Stimulated activated CD4-positive, alpha-beta T cell treated with anti-CD3 and anti-CD28 coated beads, Interleukin-12 subunit alpha, Interleukin-12 subunit beta, amount 100 ng/mL, for 4 hours (primary cell): ENCODE measurements at regions not wholly inside any gene's neighbourhood (a gene's known extent, or its start where the extent isn't known, plus 50 kb on each side); places are given as distances from the start of the nearest gene placed in this dataset.

Source experiments
- DNase-seq: peaks from one replicate; pipeline ENCODE4 v3.0.0-alpha.2; 2020

DNA sequence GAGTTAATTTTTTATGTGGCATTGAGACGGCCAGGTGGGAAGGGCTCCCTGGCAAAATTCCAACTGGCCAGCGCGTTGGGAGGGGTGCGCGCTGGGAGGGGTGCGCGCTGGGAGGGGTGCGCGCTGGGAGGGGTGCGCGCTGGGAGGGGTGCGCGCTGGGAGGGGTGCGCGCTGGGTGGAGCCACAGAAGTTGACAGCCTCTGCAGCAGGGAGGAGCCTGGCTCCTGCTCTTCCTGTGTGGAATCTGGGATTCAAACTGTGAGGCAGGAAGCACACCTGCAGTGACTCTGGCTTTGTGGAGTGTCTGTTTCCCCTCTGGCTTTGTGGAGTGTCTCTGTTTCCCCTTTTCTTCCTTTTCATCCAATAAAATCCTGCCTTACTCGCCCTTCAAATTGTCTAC, 147.9 kb upstream of the CBLN2 start:
- no peak for DNase-seq

GRCh38 chr18:72687736-72688135, 143.6 kb upstream of the CBLN2 start:
- no peak for DNase-seq

DNA sequence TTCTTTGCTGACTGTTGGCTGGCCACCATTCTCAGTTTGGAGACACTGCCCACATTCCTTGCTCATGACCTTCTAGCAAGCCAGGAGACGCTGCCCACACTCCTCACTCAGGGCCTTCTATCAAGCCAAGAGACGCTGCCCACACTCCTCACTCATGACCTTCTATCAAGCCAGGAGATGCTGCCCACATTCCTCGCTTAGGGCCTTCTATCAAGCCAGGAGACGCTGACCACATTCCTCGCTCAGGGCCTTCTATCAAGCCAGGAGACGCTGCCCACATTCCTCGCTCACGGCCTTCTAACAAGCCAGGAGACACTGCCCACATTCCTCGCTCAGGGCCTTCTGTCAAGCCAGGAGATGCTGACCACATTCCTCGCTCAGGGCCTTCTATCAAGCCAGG, 131.3 kb upstream of the CBLN2 start:
- no peak for DNase-seq

DNA sequence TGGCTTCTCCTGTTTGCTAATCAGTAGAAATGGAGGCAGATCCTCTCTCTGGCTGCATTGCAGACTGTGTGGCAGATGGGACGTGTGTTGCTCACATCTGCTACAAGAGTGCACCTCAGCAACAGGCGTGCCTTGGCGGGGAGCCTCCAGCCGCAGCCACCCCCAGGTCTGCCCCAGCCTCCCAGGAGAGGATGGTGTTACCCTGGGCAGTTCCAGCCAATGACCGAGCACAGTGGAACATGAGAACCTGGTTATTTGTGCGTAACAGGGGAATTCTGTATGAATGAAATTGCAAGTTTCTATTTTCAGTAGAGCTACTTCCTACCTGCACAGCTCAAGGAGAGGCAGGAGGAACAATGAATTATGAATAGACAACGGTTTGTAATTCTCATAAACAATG, 130.6 kb upstream of the CBLN2 start:
- DNase-seq, result no peak

DNA sequence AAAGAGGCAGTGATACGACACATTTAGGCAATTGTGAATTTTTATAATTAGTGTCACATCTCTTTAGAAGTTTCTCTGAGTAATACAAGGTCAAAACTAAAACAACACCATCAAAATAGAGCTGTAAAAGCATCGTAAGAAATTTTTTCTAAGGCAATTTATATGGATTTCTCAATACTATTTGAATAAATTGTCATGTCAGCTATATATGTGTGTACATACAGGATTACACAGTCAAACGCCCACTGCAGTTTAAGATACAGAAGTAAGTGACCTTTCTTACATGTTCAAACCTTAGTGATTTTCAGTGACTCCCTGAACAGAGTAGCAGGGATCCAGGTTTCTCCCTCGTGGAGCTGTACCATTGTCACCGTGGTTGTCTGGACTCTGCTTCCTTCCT, 129.1 kb upstream of the CBLN2 start:
- DNase-seq, result no peak

DNA sequence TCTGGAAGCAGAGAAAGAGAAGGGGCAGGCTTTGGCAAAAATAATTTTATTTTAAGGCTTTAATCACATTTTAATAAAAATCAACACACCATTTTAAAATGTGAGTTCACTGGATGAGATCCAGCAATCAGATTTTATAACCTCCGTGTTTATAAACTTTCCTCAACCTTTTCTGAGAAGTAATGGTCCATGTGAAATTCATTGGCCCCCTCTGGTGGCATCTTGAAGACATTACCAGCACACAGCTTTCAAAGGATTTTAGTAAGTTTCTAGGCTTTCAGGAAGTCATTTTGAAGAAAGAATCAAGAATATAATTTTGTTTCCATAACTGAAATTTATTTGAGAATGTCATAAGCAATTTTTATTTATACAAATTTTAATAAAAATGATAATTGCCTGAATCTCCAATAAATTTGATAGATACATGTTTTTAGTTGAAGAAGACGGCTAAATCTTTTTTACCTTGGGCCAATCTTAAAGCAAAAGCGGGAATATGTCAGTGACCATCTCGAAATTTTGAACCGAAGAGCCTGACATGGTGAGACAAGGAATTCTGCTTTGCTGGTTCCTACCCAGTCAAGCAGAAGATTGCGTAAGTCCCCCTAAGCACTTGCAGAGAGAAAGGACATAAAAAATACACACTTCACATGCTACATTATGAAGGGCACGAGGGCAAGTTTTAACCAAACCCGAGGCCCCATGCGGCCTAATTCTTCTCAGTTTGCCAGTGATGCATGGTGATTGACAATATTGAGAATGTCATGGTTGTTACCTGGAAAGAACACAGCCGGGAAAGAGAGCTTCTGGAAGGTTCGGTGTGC, 128.4 kb upstream of the CBLN2 start:
- DNase-seq, result no peak

- DNase-seq, result no peak
These were observed 123.8 kb upstream of the CBLN2 start for GRCh38 chr18:72667932-72668331.

DNA sequence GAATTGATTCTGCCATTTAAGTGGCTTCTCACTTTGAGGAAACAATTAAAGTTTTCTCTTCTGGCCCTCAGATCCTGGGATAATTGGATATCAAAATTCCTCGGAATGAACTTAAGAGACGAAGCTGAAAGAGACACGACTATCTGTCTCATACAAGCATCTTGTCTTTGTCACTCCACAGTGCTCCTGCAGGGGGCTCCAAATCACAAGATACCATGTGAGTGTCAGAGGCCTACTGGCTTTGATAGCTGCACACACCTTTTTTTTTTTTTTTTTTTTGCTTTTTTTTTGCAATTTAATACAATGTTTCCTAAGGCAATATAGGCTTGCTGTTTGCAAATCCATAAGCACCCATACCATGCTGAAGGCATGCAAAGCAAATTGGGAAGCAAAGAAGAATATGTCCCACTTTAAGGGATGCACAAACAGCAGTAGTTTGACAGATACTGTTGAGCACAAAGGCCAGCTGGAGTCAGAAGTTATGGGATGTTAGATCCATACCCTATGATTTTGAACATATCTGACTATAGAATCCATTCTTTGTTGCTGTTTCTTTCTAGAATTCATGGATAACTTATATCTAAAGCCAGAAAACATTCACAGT, 109.0 kb upstream of the CBLN2 start:
- DNase-seq, result peak; percentile 4

DNA sequence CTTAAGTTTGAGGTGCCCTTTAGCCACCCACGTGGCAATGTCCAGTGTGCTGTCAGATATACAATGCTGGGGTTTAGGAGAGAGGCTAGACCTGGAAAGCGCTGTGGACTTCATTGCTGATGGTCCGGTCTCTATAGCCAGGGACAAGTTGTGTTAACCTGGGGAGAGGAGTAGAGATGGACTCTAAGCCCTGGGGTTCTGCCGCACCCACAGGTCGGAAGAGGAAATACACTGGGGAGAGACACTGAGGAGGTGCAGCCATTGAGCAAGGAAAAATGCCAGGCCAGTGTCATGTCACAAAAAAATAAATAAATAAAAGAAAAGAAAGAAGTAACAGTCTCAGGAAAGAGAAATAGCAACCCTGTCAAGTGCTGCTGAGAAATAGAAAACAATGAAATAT, 106.9 kb upstream of the CBLN2 start:
- DNase-seq, result no peak

DNA sequence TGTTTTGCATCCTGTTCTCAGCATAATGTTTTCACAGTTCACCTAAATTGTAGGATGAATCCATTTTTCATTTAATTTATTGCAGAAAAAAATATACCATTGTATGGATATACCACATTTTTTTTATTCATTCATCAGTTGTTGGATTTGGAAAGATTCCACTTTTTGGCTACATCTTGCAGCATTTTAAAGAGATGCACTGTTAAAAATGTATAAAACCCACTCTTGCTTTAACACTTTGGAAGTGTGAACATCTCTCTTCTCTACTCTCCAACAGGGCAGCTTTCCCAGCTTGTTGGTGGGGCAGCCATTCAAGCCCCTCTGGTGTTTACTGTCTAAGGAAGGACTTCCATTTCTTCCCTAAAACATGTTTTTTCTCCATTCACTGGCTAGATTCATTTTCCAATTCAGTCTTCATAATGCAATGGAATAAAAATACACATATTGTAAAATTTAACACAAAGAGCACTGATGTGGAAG, 104.4 kb upstream of the CBLN2 start:
- DNase-seq, result no peak

- DNase-seq, result no peak
These were observed 103.9 kb upstream of the CBLN2 start for GRCh38 chr18:72648079-72648478.

DNA sequence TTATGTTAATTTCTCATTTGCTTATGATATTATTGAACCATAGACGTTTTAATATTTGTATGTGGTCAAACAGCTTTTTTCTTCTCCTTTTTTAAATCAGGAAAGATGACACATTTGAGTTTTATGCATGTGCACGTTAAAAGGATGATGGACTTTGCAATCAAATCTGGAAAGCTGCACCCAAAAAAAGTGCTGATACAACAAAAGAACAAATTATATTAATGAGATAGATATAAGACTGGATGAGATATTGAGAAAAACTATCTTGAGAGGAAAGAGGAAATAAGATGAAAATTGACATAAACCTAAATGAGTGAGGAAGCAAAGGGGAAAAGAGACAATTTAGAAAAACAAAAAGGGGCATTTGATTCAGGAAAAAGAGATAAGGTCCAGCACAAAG, 96.4 kb upstream of the CBLN2 start:
- no peak for DNase-seq

DNA sequence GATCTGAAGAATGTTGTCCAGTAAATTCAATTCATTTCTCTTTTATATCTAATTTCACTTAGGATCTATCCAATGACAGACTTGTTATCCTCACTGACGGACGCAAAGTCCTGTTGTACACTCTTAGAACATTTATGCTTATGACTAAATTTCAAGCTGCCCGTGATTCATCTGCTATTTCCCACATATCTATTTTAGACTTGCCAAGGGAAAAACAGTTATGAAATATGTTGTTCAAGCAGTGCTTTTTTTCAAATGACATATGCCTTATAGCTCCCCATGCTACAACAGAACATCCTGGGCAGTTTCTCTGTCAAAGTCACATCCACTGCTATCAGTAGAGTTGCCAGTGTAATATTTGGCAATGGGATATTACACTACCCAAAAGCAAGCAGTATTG, 94.2 kb upstream of the CBLN2 start:
- no peak for DNase-seq

DNA sequence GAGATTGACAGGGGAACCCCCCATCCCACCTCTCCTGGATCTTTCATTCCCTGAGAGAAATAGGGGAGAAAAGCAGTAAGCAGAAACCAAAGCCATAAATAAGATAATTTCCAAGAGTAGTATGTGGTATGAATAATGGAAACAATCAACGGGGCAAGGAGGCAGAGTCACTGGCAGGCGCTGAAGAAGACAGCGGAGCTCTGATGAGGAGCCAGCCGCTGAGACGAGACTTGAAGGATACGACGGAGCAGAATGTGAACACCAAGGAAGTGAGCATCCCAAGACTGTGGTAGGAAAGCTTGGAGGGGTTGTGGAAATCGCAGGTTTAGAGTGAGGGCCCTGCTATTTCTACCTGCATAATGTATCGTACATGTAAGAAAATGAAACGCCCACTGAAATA, 93.6 kb upstream of the CBLN2 start:
- no peak for DNase-seq

DNA sequence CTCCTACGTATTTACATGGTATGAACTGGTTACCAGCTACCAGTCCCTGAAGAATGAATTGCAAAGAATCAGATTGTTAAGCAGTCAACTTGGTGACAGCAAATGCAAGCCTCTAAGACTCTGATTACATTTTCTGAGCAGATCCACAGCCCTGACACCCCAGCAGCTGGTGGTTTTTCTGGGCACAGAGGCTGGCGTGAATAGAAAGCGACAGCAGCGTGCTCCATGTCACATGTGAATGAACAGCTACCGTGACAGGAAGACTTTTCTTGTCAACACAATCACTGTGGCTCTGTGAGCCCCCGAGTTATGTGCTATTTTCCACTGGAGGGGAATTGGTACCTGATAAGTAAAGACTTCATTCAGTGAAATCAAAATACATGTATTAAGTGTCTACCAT, 93.2 kb upstream of the CBLN2 start:
- DNase-seq, result no peak

DNA sequence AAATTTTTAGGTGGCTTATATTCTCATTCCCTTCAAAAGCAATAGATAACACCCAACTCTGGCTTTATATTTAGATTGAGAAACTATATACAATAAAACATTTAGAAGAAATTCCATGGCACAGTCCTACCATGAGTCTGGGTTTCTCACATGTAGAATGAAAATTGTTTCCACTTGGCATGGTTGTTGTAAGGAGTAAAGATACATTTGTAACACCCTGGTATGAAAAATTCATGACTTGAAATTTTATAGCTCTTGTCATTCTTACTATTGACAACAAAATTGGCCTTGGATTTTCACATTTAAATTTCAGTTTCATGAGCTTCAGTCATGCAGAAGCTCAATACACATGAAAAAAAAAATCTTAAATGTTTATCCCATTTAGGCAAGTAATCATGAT, 92.5 kb upstream of the CBLN2 start:
- no peak for DNase-seq

GRCh38 chr18:72634500-72634899, 90.4 kb upstream of the CBLN2 start:
- DNase-seq, result no peak

GRCh38 chr18:72630991-72631390, 86.8 kb upstream of the CBLN2 start:
- no peak for DNase-seq

DNA sequence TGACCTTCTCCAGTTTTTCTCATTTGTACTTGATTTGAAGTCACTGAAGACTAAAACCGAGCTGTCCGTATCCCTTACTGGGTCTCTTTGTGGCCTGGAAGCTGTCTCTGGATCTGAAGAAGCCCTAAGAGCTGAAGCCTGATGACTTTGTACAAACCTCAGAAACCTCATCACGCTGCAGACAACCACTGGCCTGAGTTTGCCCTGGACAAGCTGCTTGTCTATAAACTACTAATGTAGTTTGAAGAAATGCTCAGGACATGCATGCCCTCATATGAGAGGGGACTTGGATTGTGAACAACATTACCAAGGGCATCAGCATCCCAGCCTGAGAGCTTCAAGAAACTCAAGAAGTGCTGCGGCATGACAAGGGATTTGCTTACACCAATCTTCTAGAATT, 79.3 kb upstream of the CBLN2 start:
- no peak for DNase-seq

- no peak for DNase-seq
These were observed 69.4 kb upstream of the CBLN2 start for GRCh38 chr18:72613534-72613930.

DNA sequence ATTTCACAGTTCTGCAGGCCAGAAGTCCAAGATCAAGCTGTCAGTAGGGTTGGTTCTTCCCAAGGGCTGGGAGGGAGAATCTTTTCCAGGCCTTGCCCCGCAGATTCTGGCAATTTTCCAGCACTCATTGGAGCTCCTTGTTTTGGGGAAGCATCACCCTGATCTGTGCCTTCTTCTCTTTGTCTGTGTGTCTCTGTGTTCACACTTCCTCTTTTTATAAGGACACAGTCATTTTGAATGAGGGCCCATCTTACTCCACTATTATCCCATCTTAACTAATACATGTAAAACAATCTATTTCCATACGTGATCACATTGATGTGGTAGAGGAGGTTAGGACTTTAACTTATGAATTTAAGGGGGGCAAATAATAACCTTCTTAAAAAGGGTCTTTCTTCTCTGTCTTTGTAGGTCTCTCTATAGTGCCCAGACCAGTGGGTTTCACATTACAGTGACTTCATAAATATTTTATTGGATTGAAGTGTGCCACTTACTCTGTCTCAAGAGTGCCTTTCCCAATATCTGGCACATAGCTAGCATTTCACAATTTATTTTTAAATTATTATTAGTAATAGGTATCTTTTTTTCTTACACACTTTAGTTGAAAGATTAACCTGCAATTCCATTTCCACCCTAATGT, 68.9 kb upstream of the CBLN2 start:
- DNase-seq, result no peak

GRCh38 chr18:72605376-72605775, 61.2 kb upstream of the CBLN2 start:
- DNase-seq, result no peak

GRCh38 chr18:72601944-72602343, 57.8 kb upstream of the CBLN2 start:
- no peak for DNase-seq

GRCh38 chr18:72601481-72601880, 57.3 kb upstream of the CBLN2 start:
- DNase-seq, result no peak
